Limb (tissue), 2 donors: ENCODE measurements at regions not wholly inside any gene's neighbourhood (a gene's known extent, or its start where the extent isn't known, plus 50 kb on each side); places are given as distances from the start of the nearest gene placed in this dataset.
"Not testable (repeated sequence)": the region's sequence is repeated elsewhere in the genome, so short reads cannot be mapped to it uniquely, and the experiment has no call there.

Experiments used
- DNase-seq, 2 donors: peaks; one replicate each; pipeline ENCODE4 v3.0.0-alpha.2; 2016; ENCODE audit errors: extremely low spot score in 2 of 2

- no peak for DNase-seq
Measured at GRCh38 chr2:215548714-215549113, 112.8 kb upstream of the FN1 start.

GRCh38 chr2:215542690-215543089 lies 106.8 kb upstream of the FN1 start:
- no peak for DNase-seq

- peak in 1 of 2 donors; percentile 86 for DNase-seq
Measured at GRCh38 chr2:215540658-215541057, 104.8 kb upstream of the FN1 start.

- DNase-seq: peak in 1 of 2 donors; percentile 75
Measured at GRCh38 chr2:215537611-215538010, 101.7 kb upstream of the FN1 start.

GRCh38 chr2:215536510-215536909 lies 100.6 kb upstream of the FN1 start:
- no peak for DNase-seq

GRCh38 chr2:215535741-215536140 lies 99.9 kb upstream of the FN1 start:
- no peak for DNase-seq

GRCh38 chr2:215535125-215535668 lies 99.3 kb upstream of the FN1 start:
- DNase-seq: no peak

GRCh38 chr2:215533716-215534115 lies 97.8 kb upstream of the FN1 start:
- DNase-seq: not testable (repeated sequence)

- DNase-seq: no peak
Measured at GRCh38 chr2:215532844-215533243, 97.0 kb upstream of the FN1 start.

- no peak for DNase-seq
Measured at GRCh38 chr2:215531284-215531683, 95.4 kb upstream of the FN1 start.

- DNase-seq: no peak
Measured at GRCh38 chr2:215530191-215530968, 94.5 kb upstream of the FN1 start.

- no peak for DNase-seq
Measured at GRCh38 chr2:215529271-215529670, 93.4 kb upstream of the FN1 start.

GRCh38 chr2:215528555-215528954 lies 92.7 kb upstream of the FN1 start:
- no peak for DNase-seq

- DNase-seq: peak in 1 of 2 donors; percentile 56
Measured at GRCh38 chr2:215527736-215528135, 91.9 kb upstream of the FN1 start.

- DNase-seq: no peak
Measured at GRCh38 chr2:215526341-215526740, 90.5 kb upstream of the FN1 start.

GRCh38 chr2:215522237-215522636 lies 86.4 kb upstream of the FN1 start:
- DNase-seq: no peak

GRCh38 chr2:215521031-215521430 lies 85.2 kb upstream of the FN1 start:
- peak in 1 of 2 donors; percentile 34 for DNase-seq

GRCh38 chr2:215517391-215517790 lies 81.5 kb upstream of the FN1 start:
- DNase-seq: no peak

- no peak for DNase-seq
Measured at GRCh38 chr2:215514516-215514915, 78.6 kb upstream of the FN1 start.

GRCh38 chr2:215511454-215512346 lies 75.8 kb upstream of the FN1 start:
- no peak for DNase-seq

GRCh38 chr2:215507836-215508235 lies 72.0 kb upstream of the FN1 start:
- DNase-seq: no peak

GRCh38 chr2:215507136-215507535 lies 71.3 kb upstream of the FN1 start:
- DNase-seq: no peak
